GM12874 (cell line): ENCODE measurements at regions not wholly inside any gene's neighbourhood (a gene's known extent, or its start where the extent isn't known, plus 50 kb on each side); places are given as distances from the start of the nearest gene placed in this dataset.

Experiments used
- CTCF ChIP-seq: IDR thresholded peaks from 2 replicates; pipeline ENCODE4 v1.5.1; 2011; ENCODE audit warnings: low read depth, mild to moderate bottlenecking, control low read depth, low read length, moderate library complexity; ENCODE audit not compliant: insufficient read depth

GRCh38 chr4:108555701-108556100 lies 64.7 kb upstream of the RPL34 start:
- TF ChIP-seq CTCF, result no peak

GRCh38 chr4:108547682-108548081 lies 72.7 kb upstream of the RPL34 start:
- TF ChIP-seq CTCF, result no peak

- no peak for TF ChIP-seq CTCF
Measured at GRCh38 chr4:108546728-108547127, 73.6 kb upstream of the RPL34 start.

- no peak for TF ChIP-seq CTCF
Measured at GRCh38 chr4:108544481-108544880, 75.9 kb upstream of the RPL34 start.

GRCh38 chr4:108543359-108543968 lies 76.9 kb upstream of the RPL34 start:
- TF ChIP-seq CTCF, result no peak

- no peak for TF ChIP-seq CTCF
Measured at GRCh38 chr4:108540536-108540935, 79.8 kb upstream of the RPL34 start.

- no peak for TF ChIP-seq CTCF
Measured at GRCh38 chr4:108536577-108536976, 83.8 kb upstream of the RPL34 start.
